ENCODE measurements at regions not wholly inside any gene's neighbourhood (a gene's known extent, or its start where the extent isn't known, plus 50 kb on each side); places are given as distances from the start of the nearest gene placed in this dataset.
"Not testable (repeated sequence)": the region's sequence is repeated elsewhere in the genome, so short reads cannot be mapped to it uniquely, and the experiment has no call there.

DNA sequence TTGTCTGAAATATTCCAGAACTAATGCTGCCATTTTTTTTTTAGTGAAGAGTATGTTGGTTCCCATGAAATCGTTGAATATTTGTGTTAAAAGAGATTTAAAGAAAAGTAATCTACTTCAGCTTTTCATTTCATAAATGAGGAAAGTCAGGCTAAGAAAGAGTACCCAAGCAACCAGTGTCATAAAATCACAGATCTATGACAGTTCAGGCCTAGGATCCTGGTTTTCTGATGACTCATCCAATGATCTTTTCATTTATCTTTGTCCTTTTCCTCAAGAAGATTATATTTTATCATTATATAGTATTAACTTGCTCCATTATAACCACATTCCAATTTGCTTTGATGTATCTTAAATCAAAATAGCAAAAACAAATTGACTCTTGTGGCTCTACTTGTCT lies 139.4 kb upstream of the HCCS start:
- Mint-ChIP-seq H3K9me3 (peaks cover 2 to 6% (median 2%) of the 10 kb centered on the region in 3 donors), H3K4me3 (no peak overlapping the region), H3K36me3 (no peaks in the 10 kb centered on the region), H3K4me1 (no peaks in the 10 kb centered on the region), H3K27ac (no peak overlapping the region), H3K27me3 (no peaks in the 10 kb centered on the region)

DNA sequence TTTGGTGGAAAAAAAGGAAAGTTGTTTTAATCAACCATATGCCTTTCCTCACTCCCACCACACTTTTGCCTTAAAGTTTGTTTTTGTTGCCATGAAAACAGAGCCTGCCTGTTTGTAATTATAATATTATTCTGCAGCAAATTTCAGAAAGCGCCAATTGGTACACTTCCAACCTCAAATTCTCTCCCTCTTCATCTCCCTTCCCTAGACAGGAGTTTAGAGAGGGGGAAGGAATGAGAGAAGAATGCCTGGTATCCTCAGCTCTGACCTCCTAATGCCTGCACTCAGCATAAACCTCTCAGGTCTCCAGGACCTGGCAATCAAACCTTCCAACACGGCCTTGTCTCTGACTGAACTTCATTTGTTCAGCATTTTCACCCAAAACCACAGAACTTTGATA lies 138.4 kb upstream of the HCCS start:
- no peaks in the 10 kb centered on the region for H3K27me3 Mint-ChIP-seq
- H3K4me1 Mint-ChIP-seq, result no peaks in the 10 kb centered on the region
- no peaks in the 10 kb centered on the region for H3K36me3 Mint-ChIP-seq
- peaks cover 2 to 7% (median 3%) of the 10 kb centered on the region in 3 donors for H3K9me3 Mint-ChIP-seq
- H3K4me3 Mint-ChIP-seq, result no peak overlapping the region
- no peak overlapping the region for H3K27ac Mint-ChIP-seq

DNA sequence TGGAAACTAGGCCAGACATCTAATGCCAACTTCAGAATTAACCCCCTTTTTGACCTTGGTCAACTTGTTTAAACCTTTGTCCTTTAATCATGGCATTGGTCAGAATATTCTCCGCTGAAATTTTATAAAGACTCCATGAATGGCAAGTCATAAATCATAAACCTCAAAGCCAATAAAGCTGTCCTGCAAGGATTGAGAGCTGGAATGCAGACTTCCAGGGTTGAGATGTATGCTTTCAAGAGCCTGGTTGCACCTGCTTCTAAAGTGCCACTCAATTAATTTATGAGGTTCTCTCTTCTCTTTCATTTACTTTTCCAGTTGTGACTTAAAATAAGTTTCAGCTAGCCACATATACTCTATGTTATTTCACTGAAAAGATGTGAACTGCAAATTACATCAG lies 136.2 kb upstream of the HCCS start:
- Mint-ChIP-seq H3K9me3 (peaks cover 0 to 13% (median 3%) of the 10 kb centered on the region in 3 donors), H3K36me3 (no peaks in the 10 kb centered on the region), H3K4me3 (no peak overlapping the region), H3K27ac (no peak overlapping the region), H3K27me3 (no peaks in the 10 kb centered on the region), H3K4me1 (no peaks in the 10 kb centered on the region)

DNA sequence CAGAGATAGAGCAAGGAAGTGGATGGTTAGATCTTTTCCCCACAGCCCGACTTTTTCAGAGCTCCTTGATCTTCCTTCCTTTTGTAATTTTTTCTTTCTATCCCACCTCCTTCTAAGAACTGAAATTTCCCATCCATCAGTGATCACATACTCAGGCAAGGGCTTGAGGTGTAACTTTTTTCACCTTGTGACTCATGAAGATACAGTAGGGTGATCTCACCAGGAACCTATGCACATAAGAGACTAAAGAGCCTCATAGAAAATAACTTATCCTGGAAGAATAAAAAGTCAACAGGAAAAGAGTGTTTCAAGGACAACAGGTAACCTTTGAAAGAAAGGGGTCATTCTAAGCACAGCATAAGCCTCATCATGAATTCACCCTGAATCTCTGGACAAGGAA lies 131.2 kb upstream of the HCCS start:
- Mint-ChIP-seq H3K9me3 (peaks cover 0 to 6% (median 3%) of the 10 kb centered on the region in 3 donors), H3K4me3 (no peak overlapping the region), H3K4me1 (no peaks in the 10 kb centered on the region), H3K27me3 (no peaks in the 10 kb centered on the region), H3K36me3 (no peaks in the 10 kb centered on the region), H3K27ac (no peak overlapping the region)

DNA sequence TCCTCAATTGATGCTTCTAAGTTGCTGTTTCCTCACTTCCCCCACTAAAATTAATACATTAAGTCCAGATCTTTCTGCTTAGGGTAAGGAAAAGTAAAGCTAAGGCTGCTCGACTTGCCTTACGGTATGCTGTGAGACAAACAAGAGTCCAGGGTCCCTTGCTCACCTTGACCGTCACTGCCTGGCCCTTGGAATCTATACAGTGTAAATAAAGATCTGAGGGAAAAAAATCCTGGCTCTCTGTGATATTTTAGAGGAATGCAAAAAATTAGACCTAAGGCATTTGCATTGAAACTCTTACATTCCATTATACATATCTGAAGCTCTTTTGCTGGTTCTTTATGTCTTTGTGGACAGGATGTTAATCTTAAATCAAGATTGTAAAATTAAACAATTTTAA lies 129.6 kb upstream of the HCCS start:
- H3K4me3 Mint-ChIP-seq, result no peak overlapping the region
- no peaks in the 10 kb centered on the region for H3K36me3 Mint-ChIP-seq
- H3K27me3 Mint-ChIP-seq, result no peaks in the 10 kb centered on the region
- peaks cover 0 to 6% (median 3%) of the 10 kb centered on the region in 3 donors for H3K9me3 Mint-ChIP-seq
- no peak overlapping the region for H3K27ac Mint-ChIP-seq
- H3K4me1 Mint-ChIP-seq, result no peaks in the 10 kb centered on the region

DNA sequence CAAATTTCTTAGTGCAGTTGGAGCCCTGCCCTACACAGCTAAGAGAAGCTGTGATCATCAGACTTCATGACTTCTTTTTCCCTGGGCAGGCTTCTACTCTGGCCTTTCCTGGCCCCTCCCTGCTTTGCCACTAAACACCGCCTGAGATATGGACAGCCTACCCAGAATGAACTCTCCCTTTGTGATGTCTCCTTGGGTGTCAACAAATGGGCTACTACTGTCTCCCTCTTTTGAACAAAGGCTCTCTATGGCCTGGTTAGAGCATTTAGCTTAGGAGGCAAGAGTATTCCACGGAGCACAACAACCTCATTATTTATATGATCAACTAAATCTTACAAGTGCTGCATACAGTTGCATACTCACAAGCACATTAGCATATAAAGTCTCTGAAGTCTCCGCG lies 127.6 kb upstream of the HCCS start:
- Mint-ChIP-seq H3K4me3 (no peak overlapping the region), H3K9me3 (no peaks in the 10 kb centered on the region), H3K27ac (no peak overlapping the region), H3K36me3 (no peaks in the 10 kb centered on the region), H3K27me3 (no peaks in the 10 kb centered on the region), H3K4me1 (no peaks in the 10 kb centered on the region)

DNA sequence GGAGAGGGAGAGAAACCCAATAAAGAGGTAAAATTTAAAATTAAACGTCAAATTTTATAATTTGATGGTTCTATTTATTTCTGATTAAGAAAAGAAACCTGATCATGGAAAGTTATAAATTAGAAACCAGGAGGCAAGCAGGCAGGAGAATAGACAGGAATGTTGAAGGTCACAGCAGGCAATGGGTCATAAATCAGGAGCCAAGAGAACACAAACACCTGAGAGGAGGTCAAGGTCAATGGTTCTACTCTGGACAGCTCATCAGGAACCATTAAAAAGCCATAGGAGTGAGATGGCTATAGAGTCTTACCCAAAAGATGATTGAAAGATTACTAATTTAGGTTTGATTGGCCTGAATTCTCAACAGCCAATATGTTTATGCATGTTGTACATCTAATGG lies 126.9 kb upstream of the HCCS start:
- no peaks in the 10 kb centered on the region for H3K9me3 Mint-ChIP-seq
- no peaks in the 10 kb centered on the region for H3K36me3 Mint-ChIP-seq
- H3K4me1 Mint-ChIP-seq, result no peaks in the 10 kb centered on the region
- H3K27ac Mint-ChIP-seq, result no peak overlapping the region
- no peak overlapping the region for H3K4me3 Mint-ChIP-seq
- H3K27me3 Mint-ChIP-seq, result no peaks in the 10 kb centered on the region

DNA sequence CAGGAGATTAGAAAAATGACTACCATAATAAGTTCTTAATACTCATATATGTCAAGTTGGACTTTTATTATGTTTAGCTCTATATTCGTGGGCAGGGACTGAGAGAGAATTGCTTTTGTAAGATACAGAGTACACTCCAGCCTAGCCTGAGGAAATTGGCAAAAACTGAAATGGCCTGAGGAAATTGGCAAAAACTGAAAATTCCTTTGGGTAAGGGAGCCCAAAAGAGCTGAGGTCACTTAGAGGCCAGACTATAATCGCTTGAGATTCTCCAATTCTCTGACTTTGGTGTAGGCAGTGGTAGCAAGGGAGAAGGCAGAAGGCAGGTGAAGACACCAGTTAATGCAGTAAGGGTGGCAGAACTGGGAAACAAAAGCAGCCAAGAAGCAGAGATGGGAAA lies 124.5 kb upstream of the HCCS start:
- Mint-ChIP-seq H3K27me3 (no peaks in the 10 kb centered on the region), H3K27ac (no peak overlapping the region), H3K4me3 (no peak overlapping the region), H3K36me3 (no peaks in the 10 kb centered on the region), H3K9me3 (peaks cover 0 to 2% (median 0%) of the 10 kb centered on the region in 3 donors), H3K4me1 (no peaks in the 10 kb centered on the region)

DNA sequence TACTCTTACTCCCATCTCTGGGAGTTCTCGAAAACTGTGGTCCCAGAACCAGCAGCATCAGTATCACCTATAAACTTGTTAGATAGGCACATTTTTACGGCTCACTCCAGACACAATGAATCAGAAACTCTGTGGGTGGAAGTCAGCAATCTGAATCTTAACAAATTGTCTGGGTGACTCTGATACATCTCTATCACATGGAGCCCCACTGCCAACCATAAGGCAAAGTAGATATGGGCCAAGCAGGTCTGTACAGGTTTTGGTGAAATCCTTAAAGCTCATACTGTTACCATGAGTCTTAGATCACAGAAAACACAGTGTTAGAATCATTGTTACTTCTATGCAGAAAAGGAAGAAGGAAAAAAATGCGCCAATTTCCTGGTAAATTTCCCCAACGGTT lies 122.5 kb upstream of the HCCS start:
- no peak overlapping the region for H3K27ac Mint-ChIP-seq
- H3K4me3 Mint-ChIP-seq, result no peak overlapping the region
- H3K27me3 Mint-ChIP-seq, result no peaks in the 10 kb centered on the region
- H3K36me3 Mint-ChIP-seq, result no peaks in the 10 kb centered on the region
- peaks cover 0 to 2% (median 0%) of the 10 kb centered on the region in 3 donors for H3K9me3 Mint-ChIP-seq
- no peaks in the 10 kb centered on the region for H3K4me1 Mint-ChIP-seq

DNA sequence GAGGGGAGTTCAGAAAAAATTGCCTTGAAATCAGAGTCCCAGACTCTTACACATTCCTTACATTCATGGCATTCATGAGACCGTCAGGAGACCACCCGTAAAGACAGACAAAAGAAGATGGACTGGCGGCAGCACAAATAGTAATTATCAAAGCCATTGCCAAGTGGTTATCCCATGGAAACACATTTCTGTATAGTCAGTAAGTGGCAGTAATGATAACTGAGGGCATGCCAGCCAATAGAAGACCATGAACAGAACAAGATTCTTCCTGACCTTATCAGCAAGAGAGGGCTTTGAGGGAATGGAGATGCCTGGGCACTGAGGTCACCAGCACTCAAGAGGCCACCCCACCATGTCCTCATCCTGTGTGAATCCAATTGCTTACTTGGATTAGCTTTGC lies 121.7 kb upstream of the HCCS start:
- Mint-ChIP-seq H3K9me3 (peaks cover 0 to 2% (median 0%) of the 10 kb centered on the region in 3 donors), H3K27me3 (no peaks in the 10 kb centered on the region), H3K27ac (no peak overlapping the region), H3K36me3 (no peaks in the 10 kb centered on the region), H3K4me1 (no peaks in the 10 kb centered on the region), H3K4me3 (no peak overlapping the region)

DNA sequence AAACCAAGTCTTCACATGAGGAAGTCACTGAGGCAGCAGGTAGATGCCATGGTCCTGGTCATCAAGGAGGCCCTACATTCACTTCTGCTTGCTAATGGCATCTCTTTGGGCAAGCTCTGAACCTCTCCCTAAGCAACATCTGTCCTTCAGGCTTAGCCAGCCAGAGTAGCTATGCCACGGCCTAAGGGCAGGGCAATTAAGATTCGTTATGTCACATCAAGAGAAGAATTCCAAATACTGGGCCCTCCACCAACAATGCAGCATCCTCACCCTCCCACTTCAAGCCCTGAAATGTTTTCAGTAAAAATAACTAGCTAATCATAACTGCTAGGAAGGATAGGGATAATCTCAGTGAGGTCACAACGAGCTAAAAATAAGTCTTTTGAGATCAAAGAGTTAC lies 120.7 kb upstream of the HCCS start:
- Mint-ChIP-seq H3K4me3 (no peak overlapping the region), H3K27me3 (no peaks in the 10 kb centered on the region), H3K27ac (no peak overlapping the region), H3K4me1 (no peaks in the 10 kb centered on the region), H3K9me3 (peaks cover 0 to 2% (median 0%) of the 10 kb centered on the region in 3 donors), H3K36me3 (no peaks in the 10 kb centered on the region)

DNA sequence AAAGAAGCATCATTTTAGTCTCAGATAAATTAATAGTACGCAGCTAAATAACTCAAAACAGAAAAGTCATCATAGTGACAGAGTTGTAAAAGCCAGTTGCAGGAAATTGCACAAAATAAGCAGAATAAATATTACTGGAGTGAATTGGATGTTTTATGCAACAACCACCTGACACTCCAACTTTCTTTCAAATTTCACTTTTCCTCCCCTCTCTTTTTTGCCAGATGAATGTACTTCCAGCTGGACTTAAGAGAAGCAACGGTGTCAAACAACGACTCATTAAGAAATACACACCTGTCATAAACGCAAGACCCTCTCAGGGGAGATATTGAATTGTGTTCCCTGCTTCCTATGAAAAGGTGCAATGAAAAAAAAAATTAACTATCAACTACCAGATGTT lies 120.2 kb upstream of the HCCS start:
- no peaks in the 10 kb centered on the region for H3K4me1 Mint-ChIP-seq
- no peak overlapping the region for H3K4me3 Mint-ChIP-seq
- no peaks in the 10 kb centered on the region for H3K27me3 Mint-ChIP-seq
- no peak overlapping the region for H3K27ac Mint-ChIP-seq
- H3K36me3 Mint-ChIP-seq, result no peaks in the 10 kb centered on the region
- H3K9me3 Mint-ChIP-seq, result peaks cover 0 to 2% (median 0%) of the 10 kb centered on the region in 3 donors

DNA sequence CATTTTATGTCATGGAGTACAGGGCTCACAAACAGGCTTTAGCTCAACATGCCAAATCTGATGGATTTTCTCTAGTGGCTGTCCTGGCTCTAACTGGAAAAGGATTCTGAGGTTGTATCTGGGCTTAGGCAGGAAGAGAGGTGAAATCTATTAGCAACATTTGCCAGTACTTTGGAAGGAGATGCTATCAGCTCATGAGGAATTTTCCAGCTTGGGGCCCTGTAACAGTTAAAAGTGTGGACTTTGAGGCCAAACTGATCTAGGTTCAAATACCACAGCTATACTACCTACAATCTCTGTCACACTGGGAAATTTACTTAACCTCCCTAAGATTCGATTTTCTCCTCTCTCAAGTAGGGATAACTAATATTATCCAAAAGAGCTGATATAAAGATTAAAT lies 119.0 kb upstream of the HCCS start:
- H3K4me1 Mint-ChIP-seq, result no peaks in the 10 kb centered on the region
- H3K36me3 Mint-ChIP-seq, result no peaks in the 10 kb centered on the region
- no peak overlapping the region for H3K27ac Mint-ChIP-seq
- H3K27me3 Mint-ChIP-seq, result no peaks in the 10 kb centered on the region
- peaks cover 0 to 2% (median 0%) of the 10 kb centered on the region in 3 donors for H3K9me3 Mint-ChIP-seq
- no peak overlapping the region for H3K4me3 Mint-ChIP-seq

DNA sequence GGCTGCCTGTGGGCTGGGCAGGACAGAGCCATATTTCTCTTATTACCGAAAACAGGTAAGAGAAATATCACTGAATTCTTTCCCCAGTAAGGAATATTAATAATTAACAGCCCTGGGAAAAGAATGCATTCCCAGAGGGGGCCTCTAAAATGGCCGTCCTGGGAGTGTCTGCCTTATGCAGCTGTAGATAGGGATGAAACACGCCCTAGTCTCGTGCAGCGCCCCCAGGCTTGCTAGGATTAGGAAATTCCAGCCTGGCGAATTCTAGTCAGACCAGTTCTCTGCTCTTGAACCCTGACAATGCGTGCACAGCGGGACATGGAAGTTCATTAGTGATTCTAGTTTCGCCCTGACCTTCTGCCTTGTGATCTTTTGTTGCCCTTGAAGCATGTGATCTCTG lies 104.1 kb upstream of the HCCS start:
- not testable (repeated sequence) for H3K27ac Mint-ChIP-seq, H3K9me3 Mint-ChIP-seq, H3K4me1 Mint-ChIP-seq, H3K27me3 Mint-ChIP-seq, H3K36me3 Mint-ChIP-seq, H3K4me3 Mint-ChIP-seq

DNA sequence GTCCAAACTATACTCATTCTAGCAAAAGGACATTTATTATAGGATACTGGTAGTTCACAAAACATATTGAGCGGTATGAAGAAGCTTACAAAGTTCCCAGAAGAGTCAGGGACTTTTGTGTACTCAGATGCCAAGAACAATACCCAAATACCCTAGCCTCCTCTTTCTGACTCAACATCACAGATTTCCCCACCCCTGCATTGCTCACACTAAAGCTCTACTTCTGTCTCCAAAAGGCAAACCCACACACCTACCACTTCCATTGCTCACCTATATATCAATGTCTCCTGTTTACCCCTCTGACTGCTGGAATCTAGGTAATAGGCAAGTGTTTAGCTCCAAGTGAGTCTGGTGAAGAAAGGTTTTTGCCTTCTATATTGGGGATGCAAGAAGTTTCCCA lies 100.7 kb upstream of the HCCS start:
- Mint-ChIP-seq H3K27ac (no peak overlapping the region), H3K4me3 (no peak overlapping the region), H3K36me3 (no peaks in the 10 kb centered on the region), H3K27me3 (no peaks in the 10 kb centered on the region), H3K4me1 (no peaks in the 10 kb centered on the region), H3K9me3 (peaks cover 0 to 3% (median 0%) of the 10 kb centered on the region in 3 donors)

DNA sequence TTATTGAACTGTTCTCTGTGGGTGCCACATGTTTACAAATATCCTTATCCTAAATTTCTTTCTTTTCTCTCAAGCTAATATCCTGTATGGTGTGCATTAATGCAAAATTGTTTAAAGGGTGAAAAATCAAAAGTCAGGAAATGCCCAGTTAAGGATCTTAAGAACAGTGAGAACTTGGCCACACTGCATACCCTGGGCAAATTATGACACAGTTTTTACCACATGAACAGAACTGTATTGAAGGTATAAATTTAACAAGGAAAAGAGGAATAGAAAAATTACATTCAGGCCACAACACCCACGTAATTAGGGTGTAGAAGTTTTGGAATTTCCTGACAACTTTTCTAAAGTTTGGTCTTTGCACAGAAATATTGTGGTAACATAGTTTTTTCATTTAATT lies 94.4 kb upstream of the HCCS start:
- Mint-ChIP-seq H3K4me1 (no peaks in the 10 kb centered on the region), H3K36me3 (no peaks in the 10 kb centered on the region)

DNA sequence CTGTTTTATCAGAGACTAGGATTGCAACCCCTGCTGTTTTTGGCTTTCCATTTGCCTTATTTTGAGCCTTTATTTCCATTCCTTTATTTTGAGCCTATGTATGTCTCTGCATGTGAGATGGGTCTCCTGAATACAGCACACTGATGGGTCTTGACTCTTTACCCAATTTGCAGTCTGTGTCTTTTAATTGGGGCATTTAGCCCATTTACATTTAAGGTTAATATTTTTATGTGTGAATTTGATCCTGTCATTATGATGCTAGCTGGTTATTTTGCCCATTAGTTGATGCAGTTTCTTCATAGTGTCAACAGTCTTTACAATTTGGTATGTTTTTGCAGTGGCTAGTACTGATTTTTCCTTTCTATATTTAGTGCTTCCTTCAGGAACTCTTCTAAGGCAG lies 88.5 kb upstream of the HCCS start:
- not testable (repeated sequence) for H3K27ac Mint-ChIP-seq, H3K4me3 Mint-ChIP-seq, H3K4me1 Mint-ChIP-seq, H3K36me3 Mint-ChIP-seq, H3K9me3 Mint-ChIP-seq, H3K27me3 Mint-ChIP-seq

More for the DNA sequence above, 94.4 kb upstream of the HCCS start:
- no peaks in the 10 kb centered on the region for H3K27me3 Mint-ChIP-seq
- H3K27ac Mint-ChIP-seq, result no peak overlapping the region
- no peak overlapping the region for H3K4me3 Mint-ChIP-seq
- no peaks in the 10 kb centered on the region for H3K9me3 Mint-ChIP-seq
